Natural killer cell (primary cell): ENCODE measurements at regions not wholly inside any gene's neighbourhood (a gene's known extent, or its start where the extent isn't known, plus 50 kb on each side); places are given as distances from the start of the nearest gene placed in this dataset.
"Not testable (repeated sequence)": the region's sequence is repeated elsewhere in the genome, so short reads cannot be mapped to it uniquely, and the experiment has no call there.

Source experiments
- ATAC-seq, 3 donors: fragments of 150-1000 bp in 2 of 3; fragments of 200-7000 bp in 1 of 3; cut with Tn5 transposase; 1 replicate in 1 of 3; 2 replicates in 2 of 3; pipeline ENCODE4 v1.10.0; 2021; ENCODE audit warnings: mild to moderate bottlenecking in 2 of 3, moderate library complexity in 2 of 3
- DNase-seq, 2 donors: peaks; one replicate each; pipeline versions ENCODE4 v3.0.0 to v3.0.0-alpha.2; 2013 to 2021; ENCODE audit warnings: mixed read lengths in 1 of 2
- H3K27ac ChIP-seq: one replicate; pipeline ENCODE4 v1.5.1; 2013; ENCODE audit warnings: mild to moderate bottlenecking, low read length
- H3K27me3 ChIP-seq: one replicate; pipeline ENCODE4 v1.6.1; 2013; ENCODE audit warnings: low read length; ENCODE audit not compliant: control insufficient read depth, insufficient read depth
- H3K36me3 ChIP-seq: one replicate; pipeline ENCODE4 v1.6.1; 2013; ENCODE audit warnings: low read length; ENCODE audit not compliant: control insufficient read depth, insufficient read depth
- H3K4me1 ChIP-seq: one replicate; pipeline ENCODE4 v1.6.1; 2013; ENCODE audit warnings: low read length; ENCODE audit not compliant: control insufficient read depth, insufficient read depth
- H3K4me3 ChIP-seq: one replicate; pipeline ENCODE4 v1.5.1; 2013; ENCODE audit warnings: low read length
- H3K9me3 ChIP-seq: one replicate; pipeline ENCODE4 v1.6.1; 2013; ENCODE audit warnings: low read length; ENCODE audit not compliant: control insufficient read depth, insufficient read depth
- H3K27ac Mint-ChIP-seq, 2 donors: one replicate each; pipeline ENCODE4 v1.8.0; 2022; ENCODE audit warnings: mild to moderate bottlenecking in 2 of 2, mixed read lengths in 2 of 2, moderate library complexity in 1 of 2
- H3K27me3 Mint-ChIP-seq, 2 donors: one replicate each; pipeline ENCODE4 v1.8.0; 2022; ENCODE audit warnings: low read depth in 2 of 2, mixed read lengths in 2 of 2
- H3K36me3 Mint-ChIP-seq: one replicate; pipeline ENCODE4 v1.8.0; 2022; ENCODE audit warnings: mixed read lengths
- H3K4me1 Mint-ChIP-seq, 2 donors: one replicate each; pipeline ENCODE4 v1.8.0; 2022; ENCODE audit warnings: mixed read lengths in 2 of 2
- H3K4me3 Mint-ChIP-seq: one replicate; pipeline ENCODE4 v1.8.0; 2022; ENCODE audit warnings: mild to moderate bottlenecking, moderate library complexity, mixed read lengths
- H3K9me3 Mint-ChIP-seq, 2 donors: one replicate each; pipeline ENCODE4 v1.8.0; 2022; ENCODE audit warnings: mixed read lengths in 2 of 2
- CTCF ChIP-seq: fragments of 200-600 bp; IDR thresholded peaks from one replicate; pipeline ENCODE4 v1.8.0; 2022; ENCODE audit warnings: antibody characterized with exemption
- WGBS: methylation state at CpG from one replicate; pipeline ENCODE4 v1.1.7; 2013; ENCODE audit warnings: missing lambda C conversion rate; ENCODE audit not compliant: insufficient coverage; 5-methylcytosine and 5-hydroxymethylcytosine counted together
- intact Hi-C: fragments of 100-400 bp; cut with micrococcal nuclease; formaldehyde crosslinking; loops from one replicate; pipeline ENCODE4 v1.14.2; 2022

- no peak for TF ChIP-seq CTCF
- Histone ChIP-seq H3K36me3 (no peaks in the 10 kb centered on the region), H3K9me3 (no peaks in the 10 kb centered on the region), H3K4me3 (no peak overlapping the region), H3K27me3 (no peaks in the 10 kb centered on the region), H3K4me1 (peaks cover 5% of the 10 kb centered on the region), H3K27ac (no peak overlapping the region)
- Mint-ChIP-seq H3K4me3 (no peak overlapping the region), H3K4me1 (no peaks in the 10 kb centered on the region), H3K27me3 (peaks cover 0 to 5% of the 10 kb centered on the region in 2 donors), H3K36me3 (no peaks in the 10 kb centered on the region), H3K9me3 (peaks cover 0 to 3% of the 10 kb centered on the region in 2 donors), H3K27ac (no peak overlapping the region)
- intact Hi-C loops = no loop called here
- DNase-seq (no peak), ATAC-seq (no peak)
- WGBS = 30% methylated on average over 3 of the region's 6 CpGs
Measured at GRCh38 chrX:30997411-30997810, 74.4 kb downstream of the FTHL17 start.

GRCh38 chrX:30995705-30996104, 76.1 kb downstream of the FTHL17 start:
- ATAC-seq (no peak), DNase-seq (no peak)
- H3K36me3 Mint-ChIP-seq = no peaks in the 10 kb centered on the region
- Histone ChIP-seq H3K27ac (no peak overlapping the region), H3K4me3 (no peak overlapping the region), H3K27me3 (no peaks in the 10 kb centered on the region), H3K36me3 (no peaks in the 10 kb centered on the region), H3K9me3 (no peaks in the 10 kb centered on the region), H3K4me1 (peaks cover 5% of the 10 kb centered on the region)
- intact Hi-C loops = no loop called here
- peaks cover 0 to 5% of the 10 kb centered on the region in 2 donors for H3K27me3 Mint-ChIP-seq
- no peak overlapping the region for H3K4me3 Mint-ChIP-seq
- no peak for TF ChIP-seq CTCF
- peaks cover 0 to 3% of the 10 kb centered on the region in 2 donors for H3K9me3 Mint-ChIP-seq
- no peak overlapping the region for H3K27ac Mint-ChIP-seq
- H3K4me1 Mint-ChIP-seq = no peaks in the 10 kb centered on the region
- no CpG with 5 or more reads among the region's 3 CpGs for WGBS

GRCh38 chrX:30995060-30995700, 76.7 kb downstream of the FTHL17 start:
- Histone ChIP-seq H3K27ac (no peak overlapping the region), H3K4me3 (no peak overlapping the region), H3K4me1 (peaks cover 5% of the 10 kb centered on the region), H3K27me3 (no peaks in the 10 kb centered on the region), H3K36me3 (no peaks in the 10 kb centered on the region), H3K9me3 (no peaks in the 10 kb centered on the region)
- peaks cover 0 to 5% of the 10 kb centered on the region in 2 donors for H3K27me3 Mint-ChIP-seq
- H3K4me1 Mint-ChIP-seq = no peaks in the 10 kb centered on the region
- ATAC-seq (no peak), DNase-seq (peak in 1 of 2 donors; percentile 4)
- no peaks in the 10 kb centered on the region for H3K36me3 Mint-ChIP-seq
- H3K4me3 Mint-ChIP-seq = no peak overlapping the region
- TF ChIP-seq CTCF = no peak
- no peak overlapping the region for H3K27ac Mint-ChIP-seq
- intact Hi-C loops = no loop called here
- peaks cover 0 to 3% of the 10 kb centered on the region in 2 donors for H3K9me3 Mint-ChIP-seq
- no CpG with 5 or more reads among the region's 1 CpG for WGBS

- DNase-seq, H3K27ac Mint-ChIP-seq, intact Hi-C loops, H3K36me3 ChIP-seq, H3K27me3 Mint-ChIP-seq, H3K4me1 Mint-ChIP-seq, H3K4me3 Mint-ChIP-seq, H3K36me3 Mint-ChIP-seq, ATAC-seq, H3K4me1 ChIP-seq, H3K4me3 ChIP-seq, H3K27me3 ChIP-seq, H3K9me3 Mint-ChIP-seq, H3K27ac ChIP-seq, H3K9me3 ChIP-seq: not testable (repeated sequence)
- WGBS = no CpG with 5 or more reads among the region's 1 CpG
Measured at GRCh38 chrX:30994018-30994417, 77.8 kb downstream of the FTHL17 start.
